Ascending aorta (tissue), 2 donors: ENCODE measurements at regions not wholly inside any gene's neighbourhood (a gene's known extent, or its start where the extent isn't known, plus 50 kb on each side); places are given as distances from the start of the nearest gene placed in this dataset.
"Not testable (repeated sequence)": the region's sequence is repeated elsewhere in the genome, so short reads cannot be mapped to it uniquely, and the experiment has no call there.

Source experiments
- DNase-seq, 2 donors: peaks; one replicate each; pipeline ENCODE4 v3.0.0-alpha.2; 2019; ENCODE audit warnings: low spot score in 2 of 2
- H3K27ac ChIP-seq, 2 donors: fragments of 200-600 bp; sonication (generic); one replicate each; pipeline ENCODE4 v1.5.1; 2016 to 2017; ENCODE audit warnings: mild to moderate bottlenecking in 1 of 2
- H3K27me3 ChIP-seq: fragments of 200-600 bp; sonication (generic); one replicate; pipeline ENCODE4 v1.5.1; 2017
- H3K36me3 ChIP-seq, 2 donors: fragments of 200-600 bp; sonication (generic); one replicate each; pipeline ENCODE4 v1.5.1; 2016
- H3K4me1 ChIP-seq, 2 donors: fragments of 200-600 bp; sonication (generic); one replicate each; pipeline ENCODE4 v1.5.1; 2016 to 2017; ENCODE audit warnings: mild to moderate bottlenecking in 1 of 2
- H3K4me3 ChIP-seq, 2 donors: fragments of 200-600 bp; sonication (generic); one replicate each; pipeline ENCODE4 v1.5.1; 2016 to 2017; ENCODE audit warnings: mild to moderate bottlenecking in 1 of 2
- H3K9me3 ChIP-seq, 2 donors: fragments of 200-600 bp; sonication (generic); one replicate each; pipeline ENCODE4 v1.5.1; 2016
- CTCF ChIP-seq, 3 experiments: fragments of 200-600 bp in 2 of 3; fragments of 450-650 bp in 1 of 3; sonication (generic) in 2 of 3; IDR thresholded peaks; one replicate each; pipeline ENCODE4 v1.5.1; 2016 to 2019; ENCODE audit warnings: antibody characterized with exemption in 3 of 3, mild to moderate bottlenecking in 1 of 3, moderate library complexity in 1 of 3
- intact Hi-C: fragments of 100-400 bp; cut with DNase I; formaldehyde crosslinking; loops from one replicate; pipeline ENCODE4 v1.15.1; 2023

- Histone ChIP-seq H3K27me3 (no peaks in the 10 kb centered on the region), H3K27ac (no peak overlapping the region), H3K9me3 (no peaks in the 10 kb centered on the region), H3K36me3 (no peaks in the 10 kb centered on the region), H3K4me3 (no peak overlapping the region), H3K4me1 (no peaks in the 10 kb centered on the region)
- TF ChIP-seq CTCF (IDR thresholded peaks at IDR 0.05) = no peak
- DNase-seq = no peak
- intact Hi-C loops = no loop called here
These were observed 51.9 kb upstream of the USP9X start for GRCh38 chrX:41033299-41033698.

GRCh38 chrX:41034902-41035301 lies 50.3 kb upstream of the USP9X start:
- DNase-seq, H3K4me3 ChIP-seq, H3K9me3 ChIP-seq, intact Hi-C loops, H3K4me1 ChIP-seq, H3K27ac ChIP-seq, H3K27me3 ChIP-seq, H3K36me3 ChIP-seq: not testable (repeated sequence)
